Liver (tissue), 7 donors: ENCODE measurements at regions not wholly inside any gene's neighbourhood (a gene's known extent, or its start where the extent isn't known, plus 50 kb on each side); places are given as distances from the start of the nearest gene placed in this dataset.
A peak's percentile ranks its signal among the peaks of the same experiment; 100 is the strongest.

Source experiments
- DNase-seq: peaks from one replicate; pipeline ENCODE4 v3.0.0-alpha.2; 2017; ENCODE audit warnings: low spot score
- H3K27ac ChIP-seq, 2 donors: one replicate each; pipeline ENCODE4 v1.7.0; 2013; ENCODE audit warnings: inconsistent platforms in 2 of 2, low read length in 2 of 2, control low read depth in 1 of 2, low read depth in 1 of 2, mild to moderate bottlenecking in 1 of 2
- H3K27me3 ChIP-seq, 4 donors: one replicate each; pipeline versions ENCODE4 v1.6.1 to v1.7.0; 2013; ENCODE audit warnings: low read length in 3 of 4, inconsistent platforms in 1 of 4, mild to moderate bottlenecking in 1 of 4, moderate library complexity in 1 of 4; ENCODE audit not compliant: control insufficient read depth in 4 of 4, insufficient read depth in 4 of 4
- H3K36me3 ChIP-seq, 4 donors: one replicate each; pipeline versions ENCODE4 v1.6.1 to v1.7.0; 2013; ENCODE audit warnings: low read length in 3 of 4, mild to moderate bottlenecking in 3 of 4, low read depth in 1 of 4, moderate library complexity in 1 of 4; ENCODE audit not compliant: control insufficient read depth in 4 of 4, insufficient read depth in 3 of 4
- H3K4me1 ChIP-seq, 4 donors: one replicate each; pipeline versions ENCODE4 v1.6.1 to v1.7.0; 2013; ENCODE audit warnings: low read length in 3 of 4, mild to moderate bottlenecking in 3 of 4, moderate library complexity in 1 of 4; ENCODE audit not compliant: control insufficient read depth in 4 of 4, insufficient read depth in 4 of 4
- H3K4me3 ChIP-seq, 3 donors: one replicate each; pipeline versions ENCODE4 v1.6.1 to v1.7.0; 2013; ENCODE audit warnings: low read length in 3 of 3, control low read depth in 1 of 3, low read depth in 1 of 3, mild to moderate bottlenecking in 1 of 3
- H3K9ac ChIP-seq, 2 donors: one replicate each; pipeline ENCODE4 v1.7.0; 2013; ENCODE audit warnings: low read length in 2 of 2, mild to moderate bottlenecking in 2 of 2, moderate library complexity in 2 of 2, control low read depth in 1 of 2, low read depth in 1 of 2
- H3K9me3 ChIP-seq, 4 donors: one replicate each; pipeline versions ENCODE4 v1.6.1 to v1.7.0; 2013; ENCODE audit warnings: low read length in 3 of 4; ENCODE audit not compliant: control insufficient read depth in 4 of 4
- EGR1 ChIP-seq, 2 donors: IDR thresholded peaks; 2 replicates each; pipeline ENCODE4 v1.6.1; 2016 to 2018; ENCODE audit warnings: antibody characterized with exemption in 2 of 2, low read depth in 2 of 2
- FOXA1 ChIP-seq: IDR thresholded peaks from 2 replicates; pipeline ENCODE4 v1.6.1; 2016; ENCODE audit warnings: antibody characterized with exemption
- FOXA2 ChIP-seq: IDR thresholded peaks from 2 replicates; pipeline ENCODE4 v1.6.1; 2016; ENCODE audit warnings: antibody characterized with exemption
- HNF4A ChIP-seq, 2 donors: conservative IDR thresholded peaks; 2 replicates each; pipeline ENCODE4 v1.6.1; 2016; ENCODE audit warnings: antibody characterized with exemption in 2 of 2, mild to moderate bottlenecking in 2 of 2
- NR2F2 ChIP-seq: IDR thresholded peaks from 2 replicates; pipeline ENCODE4 v1.6.1; 2016; ENCODE audit warnings: antibody characterized with exemption
- RAD21 ChIP-seq, 2 donors: IDR thresholded peaks; 2 replicates each; pipeline ENCODE4 v1.6.1; 2016; ENCODE audit warnings: antibody characterized with exemption in 2 of 2, mild to moderate bottlenecking in 2 of 2
- REST ChIP-seq: IDR thresholded peaks from 2 replicates; pipeline ENCODE4 v1.6.1; 2016; ENCODE audit warnings: antibody characterized with exemption, mild to moderate bottlenecking
- RXRA ChIP-seq, 2 donors: IDR thresholded peaks; 2 replicates each; pipeline ENCODE4 v1.6.1; 2017 to 2018; ENCODE audit warnings: antibody characterized with exemption in 2 of 2, mild to moderate bottlenecking in 1 of 2
- SP1 ChIP-seq: IDR thresholded peaks from 2 replicates; pipeline ENCODE4 v1.6.1; 2018; ENCODE audit warnings: antibody characterized with exemption, mild to moderate bottlenecking
- TAF1 ChIP-seq: conservative IDR thresholded peaks from 2 replicates; pipeline ENCODE4 v1.6.1; 2016; ENCODE audit warnings: antibody characterized with exemption, mild to moderate bottlenecking
- YY1 ChIP-seq: IDR thresholded peaks from 2 replicates; pipeline ENCODE4 v1.6.1; 2016; ENCODE audit warnings: antibody characterized with exemption, mild to moderate bottlenecking
- WGBS: extraction: QIAGEN DNeasy Blood & Tissue Kit; methylation state at CpG from one replicate; pipeline ENCODE4 v1.1.7; 2013; 5-methylcytosine and 5-hydroxymethylcytosine counted together
- TF ChIP-seq, protein P1 (sequence below): IDR thresholded peaks from 2 replicates; pipeline ENCODE4 v1.6.1; 2016; ENCODE audit warnings: antibody characterized with exemption
- donor health status: healthy.
- donor health status: healthy.
- donor health status: healthy.
- donor health status: healthy.

DNA sequence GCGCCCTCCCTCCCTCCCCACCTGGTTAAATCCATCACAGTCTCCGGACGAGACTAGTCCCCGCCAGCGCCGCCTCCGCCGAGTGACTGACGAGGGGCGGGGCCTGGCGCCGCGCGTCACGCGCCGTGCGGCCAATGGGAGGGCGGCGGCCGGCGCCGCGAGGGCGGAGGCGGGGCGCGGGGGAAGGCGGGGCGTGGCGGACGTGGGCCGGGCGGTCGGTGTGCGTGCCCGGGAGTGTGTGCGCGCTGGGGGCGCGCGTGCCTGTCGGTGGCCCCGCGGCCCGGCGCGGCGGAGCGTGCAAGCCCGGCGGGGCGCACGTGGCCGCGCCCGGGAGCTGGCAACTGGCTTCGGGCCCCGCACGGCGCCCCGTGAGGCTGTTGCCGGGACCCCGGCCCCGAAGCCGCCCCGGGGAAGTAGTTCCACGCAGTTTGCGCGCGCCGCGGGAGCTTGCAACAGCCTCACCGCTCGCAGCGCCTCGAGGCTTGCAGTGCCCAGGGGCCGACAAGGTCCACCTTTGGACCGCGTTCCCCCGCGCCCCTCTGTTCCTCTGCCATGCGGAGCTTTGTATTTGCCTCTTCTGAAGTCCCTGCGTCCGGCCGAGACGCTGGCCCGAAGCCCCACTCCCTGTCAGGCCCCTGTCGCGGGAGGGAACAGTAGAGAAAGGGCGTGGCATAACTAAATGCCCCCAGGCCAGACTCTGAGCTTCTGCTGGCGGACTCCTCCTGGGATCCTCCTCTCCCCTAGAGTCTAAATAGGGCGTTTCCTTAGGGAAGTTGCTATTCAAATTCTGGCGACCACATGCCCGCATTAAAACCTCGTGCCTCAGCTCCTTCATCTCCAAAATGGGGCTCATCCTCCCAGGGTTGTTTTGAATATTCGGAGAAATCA is 400.9 kb downstream of the SHQ1 start:
- peak overlapping the region; percentile 89 to 96 for H3K27ac ChIP-seq
- TF ChIP-seq EGR1 (IDR thresholded peaks at IDR 0.05; ENCODE audit: low read depth in 2 of 2) = peak in 1 of 2 donors; percentile 3
- TF ChIP-seq RAD21 (IDR thresholded peaks at IDR 0.05) = no peak
- 13% methylated on average over 97 of the region's 97 CpGs for WGBS
- no peaks in the 10 kb centered on the region for H3K36me3 ChIP-seq
- H3K4me3 ChIP-seq = peak overlapping the region in 2 of 3 donors; percentile 27 to 86
- H3K4me1 ChIP-seq = peaks cover 2 to 34% (median 13%) of the 10 kb centered on the region in 4 donors
- peak; percentile 95 for DNase-seq
- no peaks in the 10 kb centered on the region for H3K27me3 ChIP-seq
- peak overlapping the region in 1 of 2 donors; percentile 58 for H3K9ac ChIP-seq
- H3K9me3 ChIP-seq = no peaks in the 10 kb centered on the region

GRCh38 chr3:72446218-72447058 is 401.8 kb downstream of the SHQ1 start, which contains the start of gene RYBP:
Gene RYBP, minus strand, starts transcription at chr3:72446621.
- Histone ChIP-seq H3K9ac (peak within 1 kb of the TSS; percentile 84 to 96), H3K36me3 (no peaks in the 10 kb centered on the region), H3K27me3 (no peaks in the 10 kb centered on the region), H3K4me1 (peaks cover 2 to 32% (median 16%) of the 10 kb centered on the region in 4 donors), H3K4me3 (peak within 1 kb of the TSS; percentile 75 to 86 (median 77)), H3K27ac (peak within 1 kb of the TSS; percentile 89 to 96), H3K9me3 (no peaks in the 10 kb centered on the region)
- peak; percentile 76 for DNase-seq
- under 1% methylated on average over 49 of the region's 49 CpGs for WGBS
- TF ChIP-seq NR2F2 = no peak
- TF ChIP-seq EGR1 (IDR thresholded peaks at IDR 0.05; ENCODE audit: low read depth in 2 of 2) = peak in 1 of 2 donors; percentile 12
- peak; percentile 25 to 37 for TF ChIP-seq RAD21 (IDR thresholded peaks at IDR 0.05)
- no peak for TF ChIP-seq FOXA2
- TF ChIP-seq RXRA (IDR thresholded peaks at IDR 0.05) = no peak
- no peak for TF ChIP-seq YY1
- TF ChIP-seq REST = no peak
- peak in 1 of 2 donors; percentile 4 for TF ChIP-seq HNF4A (conservative IDR thresholded peaks at IDR 0.05)
- no peak for TF ChIP-seq FOXA1
- no peak for TF ChIP-seq SP1
- TF ChIP-seq TAF1 = no peak
- TF ChIP-seq, protein P1, sequence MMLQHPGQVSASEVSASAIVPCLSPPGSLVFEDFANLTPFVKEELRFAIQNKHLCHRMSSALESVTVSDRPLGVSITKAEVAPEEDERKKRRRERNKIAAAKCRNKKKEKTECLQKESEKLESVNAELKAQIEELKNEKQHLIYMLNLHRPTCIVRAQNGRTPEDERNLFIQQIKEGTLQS = no peak
